ENCODE measurements at regions not wholly inside any gene's neighbourhood (a gene's known extent, or its start where the extent isn't known, plus 50 kb on each side); places are given as distances from the start of the nearest gene placed in this dataset.
A peak's percentile ranks its signal among the peaks of the same experiment; 100 is the strongest.

DNA sequence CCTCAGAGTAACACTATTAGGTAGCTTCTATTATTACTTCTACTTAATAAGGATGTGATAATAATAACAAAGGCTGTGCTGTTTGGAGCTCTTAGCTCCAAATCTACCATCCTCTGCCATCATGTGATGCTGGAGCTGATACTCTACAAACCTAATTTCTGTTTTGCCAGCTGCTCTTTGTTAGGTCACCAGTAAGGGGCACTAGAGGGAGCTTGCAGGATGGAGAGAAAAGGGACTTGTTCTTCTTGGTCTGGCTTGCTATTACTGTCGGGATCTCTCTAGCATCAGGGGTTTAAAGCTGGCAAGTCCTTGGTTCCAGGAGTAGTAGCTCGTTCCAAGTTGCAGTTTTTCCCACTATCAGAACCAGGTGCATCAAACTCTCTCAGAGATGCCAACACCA is 194.9 kb upstream of the KBTBD8 start:
- DNase-seq (ENCODE audit: low read depth), result no peak

DNA sequence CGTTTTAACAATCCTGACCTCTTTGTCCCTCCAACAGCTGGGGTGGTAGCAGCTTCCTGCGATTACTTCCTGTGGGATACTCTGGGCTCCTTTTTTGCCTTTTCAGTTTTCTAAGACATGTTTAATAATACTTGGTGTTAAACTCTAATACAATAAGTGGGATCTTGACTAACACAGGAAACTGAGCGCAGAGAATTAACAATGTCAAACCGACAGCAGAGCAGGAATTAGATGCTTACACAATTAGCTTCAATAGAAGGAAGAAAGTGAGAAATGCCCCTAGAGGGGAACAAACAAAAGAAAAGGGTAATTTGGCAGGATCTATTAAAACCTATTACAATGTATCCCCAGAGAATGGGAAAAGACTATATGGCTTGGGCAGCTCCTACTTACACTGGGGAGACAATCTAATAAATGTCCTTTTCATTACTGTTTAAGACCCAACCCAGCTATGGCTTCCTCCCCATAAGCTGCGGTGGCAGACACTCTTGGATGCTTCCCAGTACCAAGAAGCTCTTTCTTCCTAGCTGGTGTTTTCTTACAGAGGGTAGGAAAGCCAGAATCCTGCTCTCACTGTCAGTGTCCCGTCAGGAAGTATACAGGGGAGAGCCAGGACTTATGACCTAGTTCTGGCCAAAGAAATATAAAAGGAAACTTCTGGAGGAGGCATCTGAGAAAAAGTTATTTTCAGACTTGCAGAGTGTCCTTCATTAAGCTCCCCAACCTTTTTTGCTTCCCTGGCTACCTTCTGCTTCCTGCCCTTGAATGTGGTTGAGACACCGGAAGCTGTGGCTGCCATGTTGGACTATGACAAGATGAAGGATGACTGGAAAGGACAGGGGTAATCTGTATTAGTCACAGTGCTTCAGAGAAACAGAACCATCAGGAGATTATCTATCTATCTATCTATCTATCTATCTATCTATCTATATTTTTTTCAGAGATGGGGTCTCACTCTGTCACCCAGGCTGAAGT is 194.1 kb upstream of the KBTBD8 start:
- DNase-seq (ENCODE audit: low read depth), result no peak

DNA sequence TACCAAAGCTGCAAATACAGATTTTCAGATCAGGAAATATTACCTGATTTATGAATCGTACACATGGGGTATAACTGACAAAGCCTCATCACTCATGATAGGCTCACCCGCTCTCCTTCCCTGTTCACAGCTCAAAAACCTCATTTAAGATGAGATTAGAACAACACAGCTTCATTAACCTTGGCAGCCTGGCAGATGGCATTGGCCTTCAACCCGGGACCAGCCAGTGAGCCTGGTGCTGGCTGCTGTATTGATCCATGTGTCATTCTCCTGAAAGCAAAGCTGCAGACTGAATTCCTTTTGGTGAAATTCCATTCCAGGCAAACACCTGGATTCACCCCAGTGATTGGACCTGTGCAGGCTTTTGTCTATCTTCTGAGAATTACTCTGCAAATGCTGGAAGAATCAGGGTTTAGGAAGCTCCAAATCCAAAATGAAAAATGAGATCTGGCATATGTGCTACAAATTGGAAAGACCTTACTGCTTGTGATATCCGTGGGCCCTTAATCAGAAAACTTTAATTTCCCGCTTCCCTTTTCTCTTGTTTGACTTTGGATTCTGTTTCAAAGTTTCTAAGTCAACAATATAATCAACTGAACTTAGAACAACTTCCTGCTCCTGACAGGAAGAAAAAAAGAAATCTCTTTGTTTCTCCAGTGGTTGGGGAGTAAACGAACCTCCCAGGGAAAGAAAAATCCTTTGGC is 189.1 kb upstream of the KBTBD8 start:
- no peak for DNase-seq (ENCODE audit: low read depth)

DNA sequence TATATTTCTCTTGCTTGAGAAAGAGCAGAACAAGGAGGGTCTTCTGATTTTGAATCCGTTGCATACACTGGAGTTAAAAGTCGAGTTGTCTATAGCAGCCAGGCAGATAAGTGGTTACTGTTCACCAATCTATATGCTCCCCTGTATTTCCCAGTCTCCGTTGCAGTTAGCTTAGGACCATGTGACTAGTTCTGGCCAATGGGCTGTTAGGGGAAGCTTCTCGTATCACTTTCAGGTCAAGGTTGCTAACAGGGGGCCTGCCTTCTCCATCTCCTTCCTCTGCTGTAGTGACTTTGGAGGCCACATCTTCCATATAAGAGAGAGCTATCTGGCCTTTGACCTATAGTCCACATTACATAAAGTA is 188.5 kb upstream of the KBTBD8 start:
- DNase-seq (ENCODE audit: low read depth), result no peak

DNA sequence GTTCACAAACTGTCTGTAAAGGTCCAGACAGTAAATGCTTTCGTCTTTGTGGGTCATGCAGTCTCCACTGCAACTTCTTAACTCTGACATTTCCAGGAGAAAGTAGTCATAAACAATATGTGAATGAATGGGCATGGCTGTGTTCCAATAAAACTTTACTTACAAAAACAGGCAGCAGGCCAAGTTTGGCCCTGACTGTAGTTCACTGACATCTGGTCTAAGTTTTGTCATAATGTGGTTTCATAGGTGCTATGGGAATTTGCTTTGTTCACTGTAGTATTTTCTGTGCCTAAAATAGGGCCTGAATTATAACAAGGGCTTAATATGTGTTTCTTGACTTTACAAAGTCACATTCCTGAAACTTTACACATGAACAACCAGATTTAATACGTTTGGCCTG is 186.0 kb upstream of the KBTBD8 start:
- DNase-seq (ENCODE audit: low read depth), result peak; percentile 10

DNA sequence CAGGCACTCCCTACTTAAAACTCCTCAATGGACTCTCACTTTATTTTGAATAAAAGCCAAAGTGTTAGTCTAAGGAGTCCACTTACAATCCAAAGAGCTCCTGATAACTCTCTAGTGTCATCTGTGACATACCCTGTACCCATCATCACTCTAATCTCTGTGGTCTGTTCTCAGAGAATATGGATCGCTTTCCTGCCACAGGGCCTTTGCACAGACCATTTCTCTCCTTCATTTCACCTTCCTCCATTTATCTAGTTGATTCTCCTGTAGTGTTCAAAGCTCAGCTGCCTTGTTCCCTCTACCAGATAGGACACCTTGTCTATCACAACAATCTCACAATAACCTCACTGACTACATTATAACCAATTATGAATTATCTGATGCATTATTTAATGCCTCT is 185.4 kb upstream of the KBTBD8 start:
- DNase-seq (ENCODE audit: low read depth), result no peak

DNA sequence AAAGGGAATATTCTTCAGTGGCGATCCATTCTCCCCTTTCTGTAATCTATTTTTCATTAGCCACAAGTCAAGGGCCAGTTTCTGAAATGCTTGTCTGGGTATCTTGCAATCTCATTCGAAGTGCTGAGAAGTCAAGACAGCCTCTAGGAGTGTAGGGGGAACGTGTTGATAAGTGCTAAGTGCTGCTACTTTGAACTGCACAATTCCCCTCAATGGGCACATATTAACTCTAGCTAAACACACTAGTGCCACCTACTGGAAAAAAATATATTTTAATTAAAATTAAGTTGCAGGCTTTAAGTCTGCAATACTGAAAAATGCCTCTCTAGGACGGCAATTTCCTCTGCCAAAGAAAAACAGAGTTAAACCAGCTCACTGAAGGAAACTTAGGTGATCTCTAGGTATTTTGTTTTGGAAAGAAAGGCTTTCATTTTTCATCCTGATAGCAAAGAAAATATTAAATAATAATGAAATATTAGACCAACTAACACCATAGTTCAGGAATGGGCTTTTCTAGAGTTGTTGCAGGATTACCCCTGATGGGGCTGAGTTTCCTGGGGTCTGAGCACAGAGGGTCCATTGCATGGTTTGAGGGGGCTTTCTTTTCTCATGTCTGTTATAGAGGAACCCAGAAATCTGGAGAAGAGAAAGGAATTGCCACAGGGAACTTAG is 181.9 kb upstream of the KBTBD8 start:
- DNase-seq (ENCODE audit: low read depth), result peak; percentile 41

DNA sequence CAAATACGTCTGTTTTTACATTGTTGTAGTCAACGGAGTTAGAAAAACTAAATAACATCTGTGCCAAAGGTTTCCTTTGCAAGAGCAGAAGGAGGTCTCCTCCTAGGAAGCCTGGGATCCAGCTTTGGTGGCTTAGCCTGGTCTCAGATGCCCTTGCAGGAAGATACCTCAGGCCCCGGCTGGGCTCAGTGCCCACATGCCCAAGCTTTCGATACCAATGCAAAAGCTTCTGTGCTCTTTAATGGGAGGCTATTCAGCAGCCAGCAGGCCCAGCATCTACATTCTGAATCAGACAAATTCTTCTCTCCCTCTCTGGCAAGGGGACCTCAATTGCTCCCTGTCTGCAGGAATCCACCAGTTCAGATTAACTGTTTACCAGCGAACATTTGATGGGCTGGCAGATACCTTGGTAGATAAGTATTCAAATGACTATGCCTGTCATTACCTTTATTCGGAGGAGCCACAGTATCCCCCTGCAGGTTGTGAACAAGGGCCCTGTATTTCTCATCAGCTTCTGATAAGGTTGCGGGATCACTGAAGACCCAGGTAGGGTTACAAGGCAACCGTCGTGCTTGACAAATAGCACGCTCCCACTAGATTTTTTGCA is 180.1 kb upstream of the KBTBD8 start:
- no peak for DNase-seq (ENCODE audit: low read depth)

DNA sequence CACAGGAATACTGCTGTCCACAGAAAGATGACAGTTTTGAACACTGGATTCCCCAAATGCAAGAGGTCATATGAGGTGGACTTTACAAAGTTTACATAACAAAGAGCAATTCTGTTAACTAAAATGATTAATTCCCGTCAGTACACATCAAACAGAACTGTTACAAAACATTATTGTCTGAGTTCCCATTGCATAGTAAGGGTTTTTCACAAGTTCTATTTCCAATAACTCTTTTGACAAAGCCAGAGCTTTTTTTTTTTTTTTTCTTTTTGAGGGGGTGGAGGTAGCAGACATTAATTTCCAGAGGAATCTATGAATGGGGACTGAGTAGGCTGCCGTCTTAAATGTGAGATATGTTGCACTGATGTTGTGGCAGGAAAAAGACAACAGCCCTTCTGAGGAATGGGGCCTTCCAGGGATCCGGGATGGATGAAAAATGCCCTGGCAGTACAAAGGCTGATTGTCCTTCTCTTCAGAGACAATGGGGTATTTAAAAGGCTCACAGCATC is 178.1 kb upstream of the KBTBD8 start:
- no peak for DNase-seq (ENCODE audit: low read depth)

DNA sequence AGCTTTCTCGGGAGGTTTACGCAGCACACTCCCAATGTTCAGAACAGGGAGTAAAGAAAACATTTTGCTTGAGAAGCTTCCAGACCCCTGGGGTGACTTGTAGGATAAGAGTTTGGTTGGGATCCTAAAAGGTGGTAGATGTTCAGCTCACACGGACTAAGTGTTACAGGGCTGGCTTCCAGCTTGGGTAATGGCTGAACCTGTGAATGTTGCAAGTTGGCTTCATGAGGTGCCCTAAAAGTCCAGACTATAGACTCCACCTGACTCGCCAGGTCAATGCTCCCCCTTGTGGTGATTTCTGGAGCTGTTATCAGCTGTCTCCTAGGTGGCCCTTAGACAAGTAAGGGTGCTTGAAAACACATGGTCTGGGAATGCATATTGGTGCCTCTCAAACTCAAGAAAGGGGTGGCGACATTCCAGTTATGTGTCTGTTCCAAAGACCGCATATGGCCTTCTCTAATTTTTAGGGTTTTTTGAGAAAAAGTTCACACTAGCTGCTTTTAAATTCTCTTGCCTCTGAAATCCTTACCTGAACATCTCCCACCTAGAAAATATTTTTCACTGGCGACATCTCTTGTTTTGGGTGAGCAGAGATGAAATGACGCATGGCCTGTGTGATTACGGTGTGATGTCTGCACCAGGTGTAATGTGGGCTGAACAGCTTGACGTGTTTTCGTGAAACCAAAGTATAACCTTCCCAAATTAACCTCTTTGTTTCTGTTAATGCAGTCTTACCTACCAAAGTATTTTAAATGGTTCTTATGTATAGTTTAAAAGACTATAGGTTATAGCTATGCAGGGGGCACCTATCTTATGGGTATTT is 175.7 kb upstream of the KBTBD8 start:
- peak; percentile 35 for DNase-seq (ENCODE audit: low read depth)

DNA sequence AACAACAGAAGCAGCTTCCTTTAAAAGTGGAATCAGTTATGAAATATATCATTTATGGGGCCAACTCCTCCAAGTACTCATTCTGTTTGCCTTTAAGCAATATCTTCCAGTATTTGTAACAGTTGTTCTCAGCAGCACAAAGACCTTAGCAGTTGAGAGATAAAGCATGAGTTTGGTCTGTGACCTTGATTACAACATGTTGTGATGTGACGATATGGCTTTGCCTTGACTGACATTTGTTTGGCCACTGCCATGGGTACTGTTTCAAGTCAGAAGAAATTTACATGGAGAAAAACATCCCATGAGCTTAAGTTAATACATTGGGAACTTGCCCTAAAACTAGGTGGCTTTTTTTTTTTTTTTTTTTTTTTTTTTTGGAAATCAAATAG is 175.1 kb upstream of the KBTBD8 start:
- no peak for DNase-seq (ENCODE audit: low read depth)

DNA sequence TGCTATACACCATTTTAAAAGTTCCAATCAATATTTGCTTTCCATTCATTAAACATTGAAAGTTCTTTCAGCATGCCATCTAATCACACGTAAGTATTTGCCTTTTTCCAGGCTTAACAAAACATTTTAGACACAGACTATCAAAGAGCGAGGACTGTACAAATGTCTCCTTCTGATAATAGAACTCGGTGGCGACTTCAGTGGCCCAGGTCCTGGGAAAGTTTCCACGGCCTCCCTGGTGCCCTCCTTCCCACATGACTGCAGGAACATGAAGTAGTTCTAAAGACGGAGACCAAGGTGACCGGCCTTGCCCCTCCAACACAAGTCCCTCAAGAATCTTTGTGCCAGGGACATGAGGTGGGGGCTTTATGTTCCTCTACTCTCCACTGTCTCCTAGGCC is 174.6 kb upstream of the KBTBD8 start:
- no peak for DNase-seq (ENCODE audit: low read depth)

DNA sequence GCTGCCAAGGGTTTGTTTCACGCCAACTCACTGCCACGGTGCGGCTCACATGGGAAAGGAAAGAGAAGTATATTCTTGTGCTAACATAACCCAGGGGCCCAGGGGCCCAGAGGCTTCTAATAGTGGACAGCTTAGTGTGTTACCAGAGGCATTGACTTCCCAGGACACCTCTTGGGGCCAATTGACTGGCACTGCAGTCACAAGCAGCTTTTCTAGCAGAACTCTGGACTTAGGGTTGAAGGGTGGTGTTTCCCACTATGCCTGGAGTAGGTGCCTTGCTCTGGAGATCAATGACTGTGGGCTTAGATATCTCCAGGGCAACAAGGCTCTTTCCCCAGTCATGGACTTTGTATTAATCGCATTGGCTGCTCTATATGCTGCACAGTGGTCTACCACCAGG is 172.7 kb upstream of the KBTBD8 start:
- no peak for DNase-seq (ENCODE audit: low read depth)

DNA sequence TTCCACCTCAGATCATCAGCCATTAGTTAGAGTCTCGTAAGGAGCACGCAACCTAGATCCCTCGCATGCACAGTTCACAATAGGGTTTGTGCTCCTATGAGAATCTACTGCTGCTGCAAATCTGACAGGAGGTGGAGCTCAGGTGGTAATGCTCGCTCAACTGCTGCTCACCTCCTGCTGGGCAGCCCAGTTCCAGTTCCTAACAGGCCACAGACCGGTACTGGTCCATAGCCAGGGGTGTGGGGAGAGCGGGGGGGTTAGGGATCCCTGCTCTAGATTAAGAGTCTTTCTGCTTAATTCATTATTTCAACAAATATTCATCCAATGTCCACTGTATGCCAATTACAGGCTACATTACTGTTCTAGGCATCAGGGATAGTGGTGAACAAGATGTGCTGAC is 170.4 kb upstream of the KBTBD8 start:
- no peak for DNase-seq (ENCODE audit: low read depth)

DNA sequence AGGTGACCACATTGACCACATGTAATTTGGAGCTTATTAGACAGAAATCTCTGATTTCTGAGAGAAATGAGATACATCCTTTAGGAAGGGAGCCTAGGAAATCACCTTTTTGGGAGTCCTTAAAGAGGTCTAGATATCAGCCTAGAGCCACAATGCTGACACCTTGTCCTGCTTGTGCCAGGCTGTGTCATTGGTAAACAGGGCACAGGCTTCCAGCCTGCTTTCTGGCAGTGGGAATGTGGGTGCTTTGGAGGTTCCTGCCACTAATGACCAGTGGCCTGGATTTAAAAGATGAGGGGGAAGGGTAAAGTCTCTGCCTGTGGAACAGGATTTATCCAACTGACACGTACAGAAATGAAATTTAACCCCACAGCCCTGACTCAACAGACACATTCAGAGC is 169.8 kb upstream of the KBTBD8 start:
- DNase-seq (ENCODE audit: low read depth), result no peak

DNA sequence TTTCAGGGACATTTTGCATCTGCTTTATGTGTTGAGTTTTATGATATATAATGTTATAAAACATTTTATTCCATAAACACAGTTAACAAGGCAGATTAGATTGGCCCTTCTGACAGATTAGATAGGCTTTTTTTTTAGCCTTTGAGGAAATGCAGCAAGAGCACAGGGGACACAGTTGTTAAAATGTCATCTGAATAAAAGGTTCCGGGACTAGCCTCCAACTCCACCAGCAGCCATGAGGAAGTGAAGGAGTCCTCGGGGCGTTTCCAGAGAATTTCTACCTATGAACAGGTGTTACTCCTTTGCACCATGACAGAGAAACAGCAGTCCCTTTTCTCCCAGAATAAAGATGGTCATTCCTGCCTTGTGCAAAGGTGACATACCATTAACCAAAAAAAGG is 167.8 kb upstream of the KBTBD8 start:
- DNase-seq (ENCODE audit: low read depth), result no peak

DNA sequence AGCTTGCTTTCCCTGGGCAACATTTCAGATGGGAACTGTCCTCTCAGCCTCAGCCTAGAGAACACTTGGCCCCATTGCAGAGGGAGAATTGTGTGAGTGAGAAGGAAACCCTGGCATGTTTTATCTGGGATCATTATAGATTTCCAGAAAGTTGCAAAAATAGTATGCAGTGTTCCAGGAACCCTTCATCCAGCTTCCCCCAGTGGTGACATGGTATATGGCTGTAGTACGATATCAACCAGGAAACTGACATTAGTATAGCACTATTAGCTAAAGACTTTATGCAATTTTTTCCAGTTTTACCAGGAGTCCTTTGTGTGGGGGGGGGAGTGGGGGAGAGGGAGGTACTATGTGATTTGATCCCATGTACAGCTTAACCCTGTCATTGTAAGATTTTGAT is 166.2 kb upstream of the KBTBD8 start:
- DNase-seq (ENCODE audit: low read depth), result no peak

DNA sequence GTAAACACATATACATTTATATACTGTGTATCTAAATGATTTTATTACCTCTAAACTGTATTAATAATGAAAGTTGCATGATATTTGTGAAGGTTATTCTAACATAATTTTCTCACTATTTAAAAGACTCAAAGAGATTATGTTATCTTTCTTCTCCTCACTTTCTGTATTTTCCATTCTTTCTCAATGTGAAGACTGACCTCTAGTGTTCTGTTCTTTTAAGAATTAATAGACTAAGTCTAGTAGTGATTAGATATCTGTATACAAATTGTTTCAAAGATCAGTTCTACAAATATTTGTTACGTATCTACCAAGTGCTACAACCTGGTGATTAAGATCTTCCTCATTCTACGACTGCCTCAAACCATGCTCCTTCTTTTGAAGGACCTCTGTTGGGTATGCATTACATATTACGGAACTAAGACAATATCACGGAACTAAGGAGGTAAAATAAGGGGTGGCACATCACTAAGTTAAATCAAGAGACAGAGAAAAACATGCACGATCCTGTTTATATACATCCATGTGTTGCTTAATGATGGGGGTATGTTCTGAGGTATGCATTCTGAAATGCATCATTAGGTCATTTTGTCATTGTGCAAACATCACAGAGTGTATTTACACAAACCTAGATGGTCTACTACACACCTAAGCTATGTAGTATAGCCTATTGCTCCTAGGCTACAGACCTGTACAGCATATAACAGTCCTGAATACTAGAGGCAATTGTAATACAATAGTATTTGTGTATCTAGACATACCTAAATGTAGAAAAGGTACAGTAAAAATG is 161.5 kb upstream of the KBTBD8 start:
- DNase-seq (ENCODE audit: low read depth), result no peak

DNA sequence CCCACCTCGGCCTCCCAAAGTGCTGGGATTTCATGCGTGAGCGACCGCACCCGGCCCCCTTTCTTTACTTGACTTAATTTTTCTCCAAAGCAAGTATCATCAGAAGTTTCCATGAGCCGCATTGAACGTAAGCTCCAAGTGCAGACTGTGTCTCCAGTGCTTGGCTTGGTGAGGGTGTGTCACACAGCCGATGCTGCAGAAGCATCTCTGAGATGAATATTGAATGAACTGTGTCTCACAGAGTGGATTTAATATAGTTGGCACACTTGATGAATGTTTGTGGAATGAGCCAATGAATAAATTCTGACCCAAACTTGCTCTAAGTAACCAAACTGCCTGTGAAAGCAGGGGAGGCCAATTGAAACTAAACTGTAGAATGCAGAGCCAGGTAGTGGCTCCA is 159.4 kb upstream of the KBTBD8 start:
- DNase-seq (ENCODE audit: low read depth), result no peak

DNA sequence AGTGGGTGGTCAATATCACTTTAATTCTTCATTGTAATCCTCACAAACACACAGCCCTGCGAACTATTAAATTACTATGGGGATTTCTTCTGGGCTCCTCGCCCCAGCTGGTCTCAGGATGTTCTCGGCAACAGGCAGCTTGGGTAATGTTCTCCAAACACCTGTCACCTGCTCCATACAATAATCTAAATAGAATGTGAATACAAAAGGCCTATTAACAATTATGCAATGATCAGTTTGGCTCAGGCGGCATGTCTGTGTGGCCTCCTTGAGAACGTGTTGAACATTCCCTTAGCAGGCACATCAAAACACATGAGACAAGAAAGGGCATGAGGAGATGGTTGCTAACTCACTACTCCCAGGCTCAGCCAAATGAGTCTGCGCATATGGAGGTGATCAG is 158.6 kb upstream of the KBTBD8 start:
- DNase-seq (ENCODE audit: low read depth), result no peak
